COR-L47 (cell line): ENCODE measurements at regions not wholly inside any gene's neighbourhood (a gene's known extent, or its start where the extent isn't known, plus 50 kb on each side); places are given as distances from the start of the nearest gene placed in this dataset.

ENCODE experiments used
- DNase-seq: peaks from one replicate; lab custom pipeline; 2025; lab: John Stamatoyannopoulos, UW

DNA sequence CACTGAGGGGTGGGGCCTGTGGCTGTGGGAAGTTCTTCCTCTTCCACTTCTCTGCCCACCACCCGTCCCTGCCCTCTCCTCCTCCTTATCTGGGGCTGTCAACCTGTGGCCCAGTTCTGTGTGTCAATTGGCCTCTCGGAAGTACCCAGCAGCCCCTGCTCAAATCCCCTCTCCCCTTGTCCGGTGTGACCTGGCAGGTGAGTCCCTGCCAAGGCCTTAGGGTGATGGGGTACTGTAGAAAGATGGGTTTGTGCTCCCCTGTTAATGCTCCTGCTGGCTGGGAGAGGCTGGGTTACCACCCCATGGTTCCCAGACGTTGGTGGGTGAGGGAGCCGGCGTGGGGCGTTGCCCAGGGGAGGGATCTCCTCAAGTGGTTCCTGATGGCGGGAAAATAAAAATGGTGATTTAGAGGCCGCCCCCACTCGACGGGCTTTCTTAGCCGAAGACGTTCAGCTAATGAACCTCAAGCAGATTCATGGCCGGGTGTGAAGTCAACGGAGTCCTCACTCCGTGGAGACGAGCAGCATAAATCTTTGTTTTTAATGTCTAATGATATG lies 141.2 kb downstream of the URI1 start:
- no peak for DNase-seq

DNA sequence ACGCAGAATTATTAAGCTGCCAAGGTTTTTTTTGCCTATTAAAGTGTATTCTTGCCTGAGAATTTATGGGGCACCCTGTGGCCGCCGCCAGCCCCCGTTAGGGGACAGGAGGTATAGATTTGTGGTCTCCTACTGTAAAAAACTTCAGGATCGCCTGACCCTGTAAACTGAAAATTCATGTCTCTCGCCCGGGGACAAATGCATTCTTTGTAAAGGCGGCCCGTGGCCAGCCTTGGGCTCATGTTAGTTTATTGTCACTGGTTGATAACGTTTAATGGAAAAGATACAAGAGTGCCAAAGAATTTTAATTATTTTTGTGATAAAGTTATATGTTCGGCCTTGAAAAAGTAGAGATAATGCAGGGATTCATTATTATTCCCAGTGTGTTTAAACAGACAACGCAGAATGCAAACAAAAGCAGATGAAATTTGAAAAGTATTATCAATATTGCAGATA lies 141.7 kb downstream of the URI1 start:
- no peak for DNase-seq

DNA sequence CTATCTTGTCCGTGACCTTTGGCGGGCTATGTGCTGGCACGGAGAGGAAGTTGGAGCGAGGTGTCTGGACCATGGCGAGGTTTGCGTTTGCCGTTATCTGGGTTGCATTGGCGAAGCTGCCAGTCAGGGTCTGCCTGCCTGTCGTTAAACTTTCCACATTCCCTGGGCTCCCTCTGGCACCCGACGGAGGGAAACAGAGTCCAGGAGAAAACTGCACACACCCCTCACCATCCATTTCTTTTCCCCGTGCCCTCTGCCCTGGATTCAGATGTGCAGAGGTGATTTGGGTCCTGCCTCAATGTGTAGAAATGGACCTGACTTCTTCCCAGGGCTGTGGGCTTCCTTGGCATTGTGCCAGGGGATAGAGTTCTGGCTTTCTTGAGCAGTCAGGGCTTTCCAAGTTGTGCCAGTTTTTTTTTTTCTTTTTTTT lies 142.4 kb downstream of the URI1 start:
- DNase-seq = no peak

DNA sequence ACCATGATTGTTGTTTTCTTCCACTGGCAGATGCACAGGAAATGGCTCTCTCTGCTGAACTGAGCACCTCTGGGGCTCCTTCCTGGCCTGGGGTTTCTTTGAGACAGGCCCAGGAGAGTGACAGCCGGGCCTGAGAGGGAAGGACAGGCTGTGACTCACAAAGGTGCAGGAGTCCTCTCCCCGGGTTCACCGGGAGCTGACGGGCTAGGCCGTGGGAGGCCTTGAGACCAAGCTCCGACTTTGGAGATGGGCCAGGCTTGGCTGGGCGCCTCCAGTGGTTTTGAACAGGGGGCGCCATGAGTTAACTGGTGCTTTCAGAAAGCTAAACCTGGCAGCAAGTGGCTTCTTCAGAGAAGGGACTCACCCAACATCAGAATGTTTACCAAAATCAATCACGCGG lies 143.4 kb downstream of the URI1 start:
- no peak for DNase-seq

DNA sequence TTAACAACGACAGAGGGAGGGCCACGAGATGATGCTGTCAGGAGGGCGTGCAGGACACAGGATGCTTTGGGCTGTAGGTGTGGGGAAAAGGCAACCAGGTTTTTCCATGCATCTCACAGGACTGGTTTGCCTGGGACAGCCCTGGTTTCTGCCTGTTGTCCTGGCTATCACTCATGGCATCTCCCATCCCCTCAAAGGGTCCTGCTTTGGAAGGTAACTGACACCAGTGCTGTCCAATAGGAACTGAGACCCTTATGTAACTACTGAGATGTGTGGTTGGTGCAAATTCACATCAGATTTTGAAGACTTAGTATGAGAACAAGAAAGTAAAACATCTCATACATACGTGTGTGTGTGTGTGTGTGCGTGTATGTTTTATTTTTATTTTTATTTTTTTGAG lies 144.2 kb downstream of the URI1 start:
- DNase-seq = no peak

DNA sequence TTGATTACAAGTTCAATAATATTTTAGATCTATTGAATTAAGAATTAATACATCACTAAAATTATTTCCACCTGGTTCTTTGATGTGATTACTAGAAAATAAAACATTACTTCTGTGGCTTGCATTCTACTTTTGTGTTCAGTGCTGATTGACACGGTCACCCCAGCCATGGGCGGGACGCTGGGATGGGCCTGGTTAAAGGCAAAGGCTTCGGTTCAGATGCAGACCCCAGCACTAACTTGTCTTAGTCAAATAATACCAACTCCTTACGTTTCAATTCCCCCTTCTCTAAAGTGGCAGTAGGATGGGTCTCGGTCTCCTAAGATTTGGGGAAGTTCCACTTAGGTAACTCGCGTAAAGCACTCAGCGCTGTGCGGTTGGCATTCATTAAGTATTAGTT lies 144.9 kb downstream of the URI1 start:
- DNase-seq = no peak

DNA sequence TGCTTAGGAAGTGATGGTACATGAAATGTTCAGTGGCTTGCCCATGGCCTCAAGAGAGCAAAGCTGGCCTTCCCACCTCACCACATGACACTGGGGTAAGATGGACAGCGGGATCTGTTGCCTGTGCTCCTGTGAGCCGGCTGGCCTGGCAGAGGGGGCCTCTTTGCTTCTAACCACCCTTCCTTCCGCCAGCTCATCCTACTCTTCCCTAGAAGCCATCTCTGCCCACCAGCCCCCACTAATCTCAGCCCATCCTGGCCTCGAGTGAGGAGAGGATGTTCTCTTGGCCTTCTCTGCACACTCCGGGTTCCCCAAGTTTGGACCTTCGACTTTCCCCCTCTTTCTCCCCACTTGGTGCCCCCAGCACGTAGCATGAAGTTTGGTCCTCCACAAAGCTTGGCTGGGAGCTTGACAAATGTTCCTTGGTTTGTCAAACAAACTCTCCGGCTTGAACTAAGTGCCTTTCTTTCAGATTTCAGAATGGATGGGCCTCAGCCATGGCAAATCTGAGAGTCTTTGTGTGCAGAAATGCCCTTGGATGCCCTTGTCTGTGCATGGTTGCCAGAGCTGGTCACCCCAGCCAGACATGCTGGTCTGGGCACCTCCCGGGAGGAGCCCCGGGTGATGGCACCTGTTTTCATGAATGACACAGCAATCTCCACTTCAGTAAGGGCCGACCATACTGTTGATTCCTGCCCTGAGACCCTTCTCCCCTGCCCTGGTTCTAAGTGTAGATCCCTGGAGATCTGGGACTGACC lies 145.5 kb downstream of the URI1 start:
- DNase-seq = no peak

DNA sequence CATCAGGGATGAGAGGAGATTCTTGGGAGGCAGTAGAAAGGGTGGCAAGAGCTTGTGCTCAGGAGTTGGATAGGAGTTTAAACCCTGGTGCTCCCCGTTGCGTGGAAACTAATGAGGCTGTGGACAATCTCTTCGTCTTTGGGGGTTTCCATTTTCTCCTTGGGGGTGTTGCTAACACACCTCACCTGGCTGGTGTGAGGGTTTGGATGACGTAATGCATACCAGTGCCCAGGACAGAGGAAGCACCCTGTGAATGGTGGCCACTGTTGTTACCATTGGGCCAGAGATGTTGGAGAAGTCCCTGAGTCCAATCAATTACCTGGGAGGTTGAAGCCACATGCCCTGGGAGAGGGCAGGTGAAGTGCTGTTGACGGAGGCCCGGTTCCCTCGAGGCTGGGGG lies 146.5 kb downstream of the URI1 start:
- no peak for DNase-seq

DNA sequence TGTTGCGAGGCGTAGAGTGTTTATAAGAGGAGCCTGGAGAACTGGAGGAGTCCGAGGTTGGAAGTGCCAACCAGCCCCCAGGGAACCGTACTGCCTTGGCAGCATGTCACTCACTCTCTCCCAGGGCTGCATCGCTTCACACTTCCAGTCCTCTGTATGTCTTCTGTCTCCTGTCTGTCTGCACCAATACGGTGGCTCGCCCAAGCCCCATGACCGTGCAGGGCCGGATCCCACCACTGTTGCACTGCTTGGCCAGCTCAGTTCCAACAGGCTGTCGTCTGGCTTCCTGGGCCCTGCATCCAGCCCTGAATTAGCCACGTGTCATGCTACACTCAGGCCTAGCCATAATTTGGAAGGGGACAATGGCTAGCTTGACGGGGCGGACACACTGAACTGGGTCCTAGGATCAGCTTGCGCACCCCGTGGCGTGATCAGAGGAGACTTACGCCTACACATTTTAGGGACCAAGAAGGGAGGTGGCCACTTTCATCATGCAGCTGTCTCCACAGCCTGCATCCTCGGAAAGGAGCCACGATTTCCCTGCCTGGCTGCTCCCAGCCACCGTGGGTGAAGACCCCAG lies 147.1 kb downstream of the URI1 start:
- DNase-seq = no peak

DNA sequence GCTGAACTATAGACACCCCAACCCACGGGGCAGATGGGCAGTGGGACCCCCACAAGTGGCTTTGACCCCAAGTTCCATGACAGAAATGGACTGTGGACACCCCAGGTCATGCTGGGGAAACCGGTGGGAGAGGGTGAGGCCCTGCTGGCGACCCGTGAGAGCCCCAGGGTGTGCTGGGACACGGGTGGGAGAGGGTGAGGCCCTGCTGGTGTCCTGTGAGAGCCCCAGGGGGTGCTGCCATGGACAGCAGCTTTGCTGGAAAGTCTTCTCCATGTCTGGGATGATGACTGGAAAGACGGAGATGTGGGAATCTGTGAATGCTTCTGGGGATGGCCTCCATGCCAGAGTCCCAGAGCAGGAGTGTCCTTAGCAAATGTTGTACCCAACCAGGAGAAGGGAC lies 148.4 kb downstream of the URI1 start:
- no peak for DNase-seq

DNA sequence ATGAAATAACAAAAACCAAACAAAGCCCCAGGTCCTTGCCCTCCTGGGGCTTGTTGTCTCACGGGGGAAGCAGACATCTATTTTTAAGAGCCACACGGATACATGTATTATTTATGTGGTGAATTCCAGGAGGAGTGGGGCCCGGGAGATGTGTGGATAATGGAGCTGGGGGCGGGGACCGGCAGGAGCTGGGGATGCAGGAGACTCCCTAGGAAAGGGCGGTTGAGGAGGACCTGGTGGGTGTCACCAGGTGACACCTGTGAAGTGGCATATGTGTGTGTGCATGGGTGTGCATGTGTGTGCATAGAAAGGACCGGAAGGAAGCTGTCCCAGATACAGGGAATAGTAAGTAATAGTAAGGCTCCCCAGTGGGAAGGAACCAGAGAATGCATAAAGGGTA lies 148.9 kb downstream of the URI1 start:
- no peak for DNase-seq

DNA sequence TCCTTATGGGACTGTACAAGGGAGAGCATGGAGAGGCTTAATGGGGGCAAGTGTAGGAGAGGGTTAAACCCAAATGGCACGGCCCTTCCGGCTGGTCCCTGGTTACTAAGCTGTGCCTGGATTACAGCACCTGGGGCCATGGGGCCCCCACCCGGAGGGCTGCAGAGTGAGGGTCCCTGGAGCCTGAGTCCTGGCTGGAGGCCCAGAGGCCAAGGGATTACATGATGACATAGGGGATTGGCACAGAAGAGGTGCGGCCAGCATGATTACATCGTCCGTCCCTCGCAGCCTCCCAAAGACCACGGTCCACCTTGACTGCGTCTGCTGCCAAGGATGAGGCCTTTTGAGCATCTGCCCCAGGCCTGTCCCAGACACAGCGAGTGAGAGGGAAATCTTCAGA lies 149.4 kb downstream of the URI1 start:
- no peak for DNase-seq

DNA sequence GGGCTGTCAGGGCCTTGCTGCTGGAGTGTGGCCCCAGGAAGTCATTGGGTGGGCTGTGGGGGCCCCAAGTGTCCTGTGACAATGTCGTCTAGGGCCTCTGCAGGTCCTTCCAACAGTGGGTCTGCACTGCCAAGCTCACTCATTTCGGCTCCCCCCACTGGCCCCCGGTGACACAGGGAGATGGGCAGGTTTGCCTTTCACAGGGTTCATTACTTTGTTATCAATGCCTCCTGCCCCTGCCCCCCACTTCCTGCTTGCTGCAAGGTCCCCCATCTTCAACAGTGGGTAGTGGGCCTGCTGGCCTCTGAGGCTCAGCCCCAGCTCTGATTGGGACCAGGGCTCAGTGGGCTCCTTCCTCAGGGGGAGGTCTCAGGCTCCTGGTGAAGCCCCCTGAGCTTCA lies 149.8 kb downstream of the URI1 start:
- DNase-seq = no peak

DNA sequence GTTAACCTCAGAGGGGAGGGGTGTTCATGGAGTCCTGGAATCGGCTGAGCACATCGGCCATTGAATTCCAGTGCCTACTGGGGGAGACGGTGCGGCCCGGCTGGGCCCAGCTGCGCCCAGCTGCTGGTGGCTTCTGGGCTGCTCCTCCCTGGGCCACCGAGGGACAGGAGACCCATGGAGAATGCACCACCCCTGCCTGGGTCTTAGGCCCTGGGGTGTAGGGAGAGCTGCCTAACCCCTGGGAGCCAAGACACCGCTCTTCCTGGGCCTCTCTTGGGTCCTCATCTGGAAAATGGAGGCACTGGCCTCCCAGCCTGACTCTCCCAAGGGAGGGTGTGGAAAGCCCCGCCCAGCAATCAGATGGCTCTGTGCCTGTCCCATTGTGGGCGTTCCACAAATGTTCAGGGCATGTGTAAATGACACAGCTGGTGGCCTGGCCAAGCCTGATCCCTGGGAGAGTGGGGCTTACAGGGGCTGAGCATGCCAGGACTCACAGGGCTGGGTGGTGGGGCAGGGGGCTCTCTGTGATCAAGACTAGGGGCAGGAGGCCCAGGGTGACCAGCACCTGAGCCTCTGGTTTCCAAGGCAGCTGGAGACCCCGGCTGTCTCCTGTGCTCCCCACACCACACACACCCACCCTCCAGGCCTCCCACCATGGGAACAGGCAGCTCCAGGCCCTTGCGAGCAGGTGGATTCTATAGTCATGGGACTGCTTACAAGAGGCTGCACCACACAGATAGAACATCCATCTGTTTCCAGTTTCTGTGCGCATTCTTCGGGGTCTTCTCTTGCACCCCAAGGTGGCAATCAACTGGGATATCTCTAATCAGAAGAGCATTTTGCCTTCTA lies 150.9 kb downstream of the URI1 start:
- no peak for DNase-seq

DNA sequence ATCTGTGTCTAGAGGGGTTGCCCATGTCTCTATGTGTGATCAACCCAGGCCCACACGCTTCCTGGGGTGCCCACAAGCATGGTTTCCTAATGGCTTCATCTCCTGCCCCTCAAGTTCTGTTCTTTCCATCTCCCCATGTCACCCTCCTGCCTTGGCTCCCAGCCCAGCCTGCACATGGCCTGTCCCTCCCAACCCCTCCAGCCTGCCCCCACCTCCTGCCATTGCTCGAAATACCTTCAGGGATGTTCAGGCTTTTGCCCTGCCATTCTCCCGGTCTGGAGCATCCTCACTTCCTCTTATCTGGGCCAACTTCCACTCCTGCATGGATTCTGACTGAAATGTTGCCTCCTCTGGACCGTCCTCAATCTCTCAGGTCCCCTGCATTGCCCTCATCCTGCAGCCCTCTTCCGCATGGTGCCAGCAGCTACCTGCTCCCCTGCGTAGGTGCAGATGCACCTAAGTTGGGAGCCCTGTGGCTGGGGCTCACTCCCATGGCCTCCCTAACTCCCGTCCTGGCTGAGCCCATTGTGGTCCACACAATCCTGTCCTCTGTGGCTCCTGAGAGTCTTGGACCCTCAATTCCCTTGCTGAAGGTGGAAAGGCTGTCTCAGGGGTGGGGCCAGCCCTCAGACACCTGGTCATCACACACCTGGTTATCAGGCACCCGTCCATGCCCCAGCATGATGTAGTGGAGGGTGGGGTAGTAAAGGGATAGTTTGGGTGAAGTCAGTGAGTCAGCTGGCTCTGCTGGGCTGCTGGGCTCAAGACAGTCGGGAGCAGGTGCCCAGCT lies 152.1 kb downstream of the URI1 start:
- DNase-seq = no peak

DNA sequence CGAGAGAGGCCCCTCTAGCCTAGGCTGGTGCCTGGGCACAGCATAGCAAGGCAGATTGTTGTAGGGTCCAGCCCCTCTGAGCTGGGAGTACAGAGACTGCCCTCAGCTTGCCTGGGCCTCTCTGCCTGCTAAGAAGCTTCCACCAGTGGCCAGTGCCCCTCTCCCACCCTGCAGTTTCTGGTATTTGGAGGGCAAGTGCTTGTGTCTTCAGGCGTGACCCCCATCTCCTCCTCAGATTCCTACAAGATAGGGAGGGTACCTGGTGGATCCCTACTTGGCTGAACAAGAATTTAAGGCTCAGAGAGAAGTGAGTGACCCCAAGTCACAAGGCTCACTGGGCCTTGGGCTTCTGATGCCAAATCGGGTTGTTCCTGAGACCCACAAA lies 152.7 kb downstream of the URI1 start:
- DNase-seq = no peak

DNA sequence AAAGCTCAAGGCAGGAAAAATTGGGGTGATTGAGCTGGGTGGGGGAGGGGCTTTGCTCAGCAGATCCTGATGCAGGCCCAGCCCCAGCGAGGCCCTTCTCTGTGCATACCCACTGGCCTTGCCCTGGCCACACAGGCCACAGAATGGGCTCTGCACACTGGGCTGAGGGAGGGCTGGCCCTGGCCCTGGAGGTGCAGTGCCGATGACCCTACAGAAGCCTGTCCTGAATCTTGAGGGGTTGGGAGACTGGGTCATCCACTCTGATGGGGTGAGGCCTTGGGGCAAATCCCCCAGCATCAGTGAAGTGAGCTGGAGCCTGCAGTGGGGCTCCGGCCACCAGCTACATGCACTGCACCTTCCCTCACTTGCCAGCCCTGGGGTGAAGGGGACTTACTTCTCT lies 153.1 kb downstream of the URI1 start:
- DNase-seq = no peak

DNA sequence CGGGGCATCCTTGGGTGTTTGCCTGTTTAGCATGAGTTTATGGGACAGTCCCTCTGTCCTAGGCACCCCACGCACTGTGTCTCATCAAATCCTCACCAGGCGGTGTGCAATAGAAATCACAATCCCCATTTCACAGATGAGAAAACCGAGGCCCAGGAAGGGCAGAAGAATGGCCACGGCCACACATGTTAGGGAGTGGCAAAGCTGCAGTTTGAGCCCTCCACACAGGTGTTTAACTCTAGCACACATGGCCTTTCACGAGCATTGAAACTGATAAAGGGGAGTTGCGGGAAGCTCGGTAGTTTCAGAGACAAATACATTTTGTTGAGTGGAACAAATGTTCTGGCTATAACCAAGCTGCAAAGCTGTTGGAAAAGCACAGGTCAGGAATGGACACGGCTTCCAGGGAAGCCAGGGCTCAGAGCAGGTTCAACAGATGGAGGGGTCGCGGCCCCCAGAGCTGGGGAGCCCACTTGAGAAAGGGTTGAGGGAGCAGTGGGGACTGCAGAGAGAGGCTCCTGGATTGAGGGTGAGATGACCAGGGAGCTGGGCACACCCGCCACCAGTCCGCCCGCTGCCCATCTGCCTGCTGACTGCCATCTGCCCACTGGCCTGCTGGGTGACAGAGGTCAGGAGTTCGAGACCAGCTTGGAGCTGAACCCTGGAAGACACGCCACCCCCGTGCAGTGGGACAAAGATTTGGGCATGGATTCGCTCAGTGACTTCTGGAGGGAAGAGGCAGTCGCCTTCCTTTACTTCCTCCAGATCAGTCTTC lies 154.7 kb downstream of the URI1 start:
- DNase-seq = no peak

DNA sequence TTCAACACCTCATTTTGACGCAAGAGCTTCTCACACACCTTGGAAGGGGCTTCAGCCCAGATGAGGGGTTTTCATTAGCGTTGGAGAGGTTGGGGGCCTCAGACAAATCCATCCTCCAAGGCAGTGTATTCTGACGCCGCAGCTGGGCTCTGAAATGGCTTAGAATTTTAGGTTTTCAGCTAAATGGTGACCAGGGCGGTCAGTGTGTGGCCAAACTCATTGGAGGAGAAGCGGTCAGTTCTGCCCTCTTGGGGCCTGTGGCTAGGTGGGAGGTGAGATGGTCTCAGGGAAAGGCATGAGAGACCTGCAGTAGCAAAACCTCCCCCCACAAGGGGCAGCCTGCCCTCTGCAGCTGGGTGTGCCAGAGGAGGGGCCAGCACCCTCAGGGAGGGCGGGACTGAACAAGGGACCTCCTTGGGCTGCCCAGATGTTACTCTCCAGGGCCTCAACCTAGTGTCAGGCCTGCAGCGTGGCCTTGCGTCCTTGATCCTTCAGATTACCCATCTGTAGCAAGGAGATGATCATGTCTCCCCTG lies 155.8 kb downstream of the URI1 start:
- no peak for DNase-seq

DNA sequence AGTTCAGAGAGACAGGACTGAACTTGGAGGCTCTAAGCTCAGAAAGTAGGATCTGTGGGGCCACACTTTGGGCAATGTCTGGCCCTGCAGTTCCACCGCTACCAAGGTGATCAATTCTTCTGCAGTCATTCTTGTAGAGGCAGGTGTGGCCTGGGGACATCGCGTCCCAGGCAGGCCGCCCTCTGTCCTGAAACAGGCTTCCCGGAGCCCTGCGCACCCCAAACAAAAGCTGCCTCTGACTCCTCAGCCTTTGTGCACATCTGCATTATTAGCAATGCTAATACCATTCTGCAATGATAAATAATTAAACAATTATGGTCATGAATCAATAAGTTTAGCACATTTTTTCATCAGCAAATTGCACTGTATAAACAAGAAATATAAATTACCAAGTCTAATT lies 160.2 kb downstream of the URI1 start:
- DNase-seq = no peak

DNA sequence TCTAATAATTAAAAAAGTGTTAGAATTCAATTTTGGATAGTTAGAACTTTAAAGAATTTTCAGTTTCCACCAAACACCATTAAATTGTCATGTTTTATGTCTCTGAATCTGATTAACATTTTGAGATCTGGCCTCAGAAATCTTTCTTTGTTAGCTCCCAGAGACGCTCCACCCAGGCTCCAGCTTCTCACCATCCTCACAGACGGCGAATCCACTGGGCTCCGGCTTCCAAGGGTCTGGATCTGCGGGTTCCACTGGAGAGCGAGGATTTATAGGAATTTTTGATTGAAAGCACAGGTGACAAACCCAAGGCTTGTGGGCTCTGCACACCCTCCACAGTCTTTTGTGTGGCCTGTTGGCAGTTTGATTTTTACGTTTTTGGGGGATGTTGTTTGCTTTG lies 160.6 kb downstream of the URI1 start:
- no peak for DNase-seq
